ENCODE measurements at regions not wholly inside any gene's neighbourhood (a gene's known extent, or its start where the extent isn't known, plus 50 kb on each side); places are given as distances from the start of the nearest gene placed in this dataset.
"Not testable (repeated sequence)": the region's sequence is repeated elsewhere in the genome, so short reads cannot be mapped to it uniquely, and the experiment has no call there.

DNA sequence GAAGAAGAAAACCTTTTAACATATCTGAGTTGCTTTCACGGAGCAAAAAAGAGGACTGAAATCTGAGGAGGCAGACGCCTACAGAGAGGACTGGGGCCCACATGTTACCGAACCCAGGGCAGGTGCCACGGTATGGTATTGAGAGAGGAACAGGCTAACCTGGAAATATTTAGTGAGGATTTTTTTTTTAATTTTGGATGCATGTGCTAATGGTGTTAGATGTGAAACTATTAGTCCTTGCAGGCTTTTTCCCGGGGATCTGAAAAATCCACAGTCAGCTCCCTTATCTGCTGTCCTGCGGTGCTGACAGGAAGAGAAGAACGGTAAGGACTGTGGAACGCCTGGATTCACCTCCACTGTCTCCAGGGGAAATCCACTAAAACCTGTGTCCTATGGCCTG, 819.7 kb downstream of the TMEM121 start:
- no peak for ATAC-seq
- Histone ChIP-seq H3K27me3 (ENCODE audit: insufficient read depth in 3 of 3, low read length in 2 of 3) (no peaks in the 10 kb centered on the region), H3K4me1 (no peaks in the 10 kb centered on the region), H3K27ac (no peak overlapping the region), H3K9me3 (no peaks in the 10 kb centered on the region), H3K36me3 (ENCODE audit: insufficient read depth in 1 of 2, low read depth in 1 of 2) (no peaks in the 10 kb centered on the region), H3K4me3 (no peak overlapping the region)
- TF ChIP-seq, protein P1, sequence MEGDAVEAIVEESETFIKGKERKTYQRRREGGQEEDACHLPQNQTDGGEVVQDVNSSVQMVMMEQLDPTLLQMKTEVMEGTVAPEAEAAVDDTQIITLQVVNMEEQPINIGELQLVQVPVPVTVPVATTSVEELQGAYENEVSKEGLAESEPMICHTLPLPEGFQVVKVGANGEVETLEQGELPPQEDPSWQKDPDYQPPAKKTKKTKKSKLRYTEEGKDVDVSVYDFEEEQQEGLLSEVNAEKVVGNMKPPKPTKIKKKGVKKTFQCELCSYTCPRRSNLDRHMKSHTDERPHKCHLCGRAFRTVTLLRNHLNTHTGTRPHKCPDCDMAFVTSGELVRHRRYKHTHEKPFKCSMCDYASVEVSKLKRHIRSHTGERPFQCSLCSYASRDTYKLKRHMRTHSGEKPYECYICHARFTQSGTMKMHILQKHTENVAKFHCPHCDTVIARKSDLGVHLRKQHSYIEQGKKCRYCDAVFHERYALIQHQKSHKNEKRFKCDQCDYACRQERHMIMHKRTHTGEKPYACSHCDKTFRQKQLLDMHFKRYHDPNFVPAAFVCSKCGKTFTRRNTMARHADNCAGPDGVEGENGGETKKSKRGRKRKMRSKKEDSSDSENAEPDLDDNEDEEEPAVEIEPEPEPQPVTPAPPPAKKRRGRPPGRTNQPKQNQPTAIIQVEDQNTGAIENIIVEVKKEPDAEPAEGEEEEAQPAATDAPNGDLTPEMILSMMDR (IDR thresholded peaks at IDR 0.05) = no peak
- 52 to 67% (median 63%) methylated on average over 8 of the region's 8 CpGs for WGBS, 3 donors
- intact Hi-C loops (cut with DNase I) = no loop called here
- DNase-seq = no peak

GRCh38 chr14:106346534-106347290, 820.3 kb downstream of the TMEM121 start:
- 81 to 92% (median 87%) methylated on average over 4 of the region's 4 CpGs for WGBS, 3 donors
- Histone ChIP-seq H3K4me3 (no peak overlapping the region), H3K4me1 (no peaks in the 10 kb centered on the region), H3K27me3 (ENCODE audit: insufficient read depth in 3 of 3, low read length in 2 of 3) (no peaks in the 10 kb centered on the region), H3K36me3 (ENCODE audit: insufficient read depth in 1 of 2, low read depth in 1 of 2) (no peaks in the 10 kb centered on the region), H3K27ac (no peak overlapping the region), H3K9me3 (no peaks in the 10 kb centered on the region)
- TF ChIP-seq, protein P1 (IDR thresholded peaks at IDR 0.05) = no peak
- intact Hi-C loops (cut with DNase I) = no loop called here
- DNase-seq = no peak
- no peak for ATAC-seq

GRCh38 chr14:106347291-106347778, 821.0 kb downstream of the TMEM121 start:
- TF ChIP-seq, protein P1 (IDR thresholded peaks at IDR 0.05) = no peak
- 43 to 54% (median 45%) methylated on average over 4 of the region's 4 CpGs for WGBS, 3 donors
- Histone ChIP-seq H3K27ac (no peak overlapping the region), H3K9me3 (no peaks in the 10 kb centered on the region), H3K27me3 (ENCODE audit: insufficient read depth in 3 of 3, low read length in 2 of 3) (no peaks in the 10 kb centered on the region), H3K4me3 (no peak overlapping the region), H3K4me1 (no peaks in the 10 kb centered on the region), H3K36me3 (ENCODE audit: insufficient read depth in 1 of 2, low read depth in 1 of 2) (no peaks in the 10 kb centered on the region)
- intact Hi-C loops (cut with DNase I) = no loop called here
- DNase-seq (no peak), ATAC-seq (no peak)

- intact Hi-C loops (cut with DNase I) = no loop called here
- 46 to 62% (median 50%) methylated on average over 8 of the region's 8 CpGs for WGBS, 3 donors
These were observed 821.7 kb downstream of the TMEM121 start for GRCh38 chr14:106347890-106348755.

DNA sequence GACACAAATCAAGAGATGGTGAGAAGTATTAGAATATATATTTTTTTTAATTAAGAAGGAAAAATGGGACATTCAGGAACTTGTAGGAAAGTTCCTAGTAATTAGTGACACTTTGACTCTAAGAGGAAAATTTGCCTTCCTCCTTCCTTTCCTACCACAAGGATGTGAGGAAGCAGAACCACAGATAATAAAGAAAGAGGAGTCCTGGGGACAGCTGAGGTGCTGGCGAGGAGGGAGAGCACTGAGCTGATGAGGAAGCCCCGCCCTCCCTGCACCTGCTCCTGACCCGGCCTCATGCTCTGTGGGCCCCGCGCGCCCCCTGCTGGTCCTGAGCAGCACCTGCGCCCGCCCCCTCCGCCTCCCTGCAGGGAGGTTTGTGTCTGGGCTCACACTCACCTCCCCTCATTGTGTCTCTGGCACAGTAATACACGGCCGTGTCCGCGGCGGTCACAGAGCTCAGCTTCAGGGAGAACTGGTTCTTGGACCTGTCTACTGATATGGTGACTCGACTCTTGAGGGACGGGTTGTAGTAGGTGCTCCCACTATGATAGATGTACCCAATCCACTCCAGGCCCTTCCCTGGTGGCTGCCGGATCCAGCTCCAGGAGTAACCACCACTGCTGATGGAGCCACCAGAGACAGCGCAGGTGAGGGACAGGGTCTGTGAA, 822.6 kb downstream of the TMEM121 start:
- H3K36me3 ChIP-seq (ENCODE audit: insufficient read depth in 1 of 2, low read depth in 1 of 2); H3K4me3 ChIP-seq; H3K27me3 ChIP-seq (ENCODE audit: insufficient read depth in 3 of 3, low read length in 2 of 3); H3K4me1 ChIP-seq; ATAC-seq; H3K9me3 ChIP-seq; H3K27ac ChIP-seq; intact Hi-C loops (cut with DNase I): not testable (repeated sequence)
- DNase-seq = peak; percentile 29 to 69
- WGBS, 3 donors = 26 to 38% (median 34%) methylated on average over 8 to 18 of the region's 18 CpGs

More at GRCh38 chr14:106347890-106348755, 821.7 kb downstream of the TMEM121 start:
- TF ChIP-seq, protein P1 (IDR thresholded peaks at IDR 0.05) = no peak
- Histone ChIP-seq H3K4me3 (no peak overlapping the region), H3K27me3 (ENCODE audit: insufficient read depth in 3 of 3, low read length in 2 of 3) (no peaks in the 10 kb centered on the region), H3K4me1 (no peaks in the 10 kb centered on the region), H3K36me3 (ENCODE audit: insufficient read depth in 1 of 2, low read depth in 1 of 2) (no peaks in the 10 kb centered on the region), H3K27ac (no peak overlapping the region), H3K9me3 (no peaks in the 10 kb centered on the region)
- ATAC-seq (no peak), DNase-seq (no peak)

GRCh38 chr14:106349678-106350457, 823.5 kb downstream of the TMEM121 start:
- H3K27me3 ChIP-seq (ENCODE audit: insufficient read depth in 3 of 3, low read length in 2 of 3); DNase-seq; H3K36me3 ChIP-seq (ENCODE audit: insufficient read depth in 1 of 2, low read depth in 1 of 2); H3K27ac ChIP-seq; ATAC-seq; H3K4me3 ChIP-seq; H3K9me3 ChIP-seq; H3K4me1 ChIP-seq: not testable (repeated sequence)
- intact Hi-C loops (cut with DNase I) = loop anchor here in 1 of 2 donors (2.0 kb wide), 1 partner anchor 19 kb away; no protein-coding TSS in a partner anchor
- WGBS, 3 donors = 60 to 71% (median 68%) methylated on average over 7 of the region's 7 CpGs
